ENCODE measurements at regions not wholly inside any gene's neighbourhood (a gene's known extent, or its start where the extent isn't known, plus 50 kb on each side); places are given as distances from the start of the nearest gene placed in this dataset.

DNA sequence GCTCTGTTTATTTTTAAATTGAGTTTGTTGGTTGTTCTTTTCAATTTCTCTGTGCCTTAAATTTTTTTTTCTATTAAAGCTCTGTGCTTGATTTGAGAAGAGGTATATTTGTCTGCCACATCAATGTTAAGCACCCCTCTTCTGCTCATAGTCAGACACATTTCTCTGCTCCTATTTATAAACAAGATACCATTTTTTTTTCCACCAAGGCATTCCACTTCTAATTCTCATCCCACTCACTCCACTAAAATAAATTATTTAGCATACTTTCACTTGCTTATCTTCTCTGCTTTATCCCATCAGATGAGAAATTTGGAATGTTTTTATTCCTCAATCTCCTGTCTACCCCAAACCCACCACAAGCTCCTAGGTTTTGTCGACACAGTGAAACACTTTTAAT is 127.0 kb upstream of the PDE5A start:
- Histone ChIP-seq H3K27ac (ENCODE audit: insufficient read depth, low read length) (no peak overlapping the region), H3K9me1 (ENCODE audit: insufficient read depth, low read length) (no peaks in the 10 kb centered on the region), H3K9me3 (ENCODE audit: control insufficient read depth, insufficient read depth, low read length) (no peaks in the 10 kb centered on the region), H2BK20ac (ENCODE audit: low read depth, low read length) (no peak overlapping the region), H3K23ac (ENCODE audit: low read depth, low read length) (no peak overlapping the region), H4K8ac (ENCODE audit: low read depth in 2 of 2, low read length in 2 of 2) (0 out of 4 replicates have a peak overlapping the region, but pooled peaks of 1 of the 2 experiments have one; percentile 30), H3K4ac (ENCODE audit: low read depth, low read length) (no peak overlapping the region), H3K14ac (replicated peaks; ENCODE audit: low read depth, low read length) (no peak overlapping the region), H4K5ac (ENCODE audit: low read depth, low read length) (no peak overlapping the region), H3K4me1 (ENCODE audit: control insufficient read depth, insufficient read depth, low read length) (peaks cover 6% of the 10 kb centered on the region), H2AK5ac (ENCODE audit: low read depth, low read length) (no peak overlapping the region), H2BK15ac (ENCODE audit: low read depth, low read length) (no peak overlapping the region), H2BK120ac (ENCODE audit: low read depth, low read length) (no peak overlapping the region; the same call in 1 of the 2 replicates), H2AFZ (replicated peaks; ENCODE audit: low read length, poor library complexity) (no peak overlapping the region), H3K79me1 (ENCODE audit: low read depth in 1 of 2, low read length in 2 of 2) (no peaks in the 10 kb centered on the region), H2BK5ac (ENCODE audit: low read depth, low read length, poor library complexity, severe bottlenecking) (peak overlapping the region; percentile 67), H3K4me2 (ENCODE audit: low read depth, low read length) (peak overlapping the region; percentile 57; the same call in 1 of the 2 replicates), H3K18ac (ENCODE audit: low read depth, low read length) (no peak overlapping the region; the same call in 1 of the 2 replicates), H3K4me3 (ENCODE audit: insufficient read depth, low read depth, low read length) (no peak overlapping the region), H3K36me3 (ENCODE audit: control insufficient read depth, insufficient read depth, low read length) (no peaks in the 10 kb centered on the region), H4K20me1 (ENCODE audit: insufficient read depth, low read length) (no peaks in the 10 kb centered on the region), H4K91ac (ENCODE audit: insufficient read depth, low read depth, low read length) (no peak overlapping the region), H2AK9ac (replicated peaks; ENCODE audit: low read depth, low read length, poor library complexity) (no peak overlapping the region), H3K27me3 (ENCODE audit: control insufficient read depth, insufficient read depth, low read length) (no peaks in the 10 kb centered on the region), H3K56ac (ENCODE audit: extremely low read depth, insufficient read depth, low read length) (no peak overlapping the region), H3K9ac (ENCODE audit: low read depth, low read length) (no peak overlapping the region)
- CTCF ChIA-PET, result interaction anchor here (0.6 kb wide), 1 partner anchor 9 kb away, joined by 4 read pairs; no protein-coding TSS in a partner anchor
- no TSS peak for BruUV-seq (replicated peaks)
- in situ Hi-C loops (cut with MboI; ENCODE audit: low sequenced_read_pairs), result no loop called here
- dilution Hi-C loops (cut with HindIII; ENCODE audit: low sequenced_read_pairs, unreplicated experiment), result no loop called here
- intact Hi-C loops (cut with micrococcal nuclease), result no loop called here
- peak; percentile 63 for DNase-seq
- TF ChIP-seq RCOR1 (IDR thresholded peaks at IDR 0.05; ENCODE audit: insufficient replicate concordance, low read length), result no peak
- no peak for TF ChIP-seq SMC3 (IDR thresholded peaks at IDR 0.05; ENCODE audit: low read depth, low read length)
- TF ChIP-seq, protein P1, sequence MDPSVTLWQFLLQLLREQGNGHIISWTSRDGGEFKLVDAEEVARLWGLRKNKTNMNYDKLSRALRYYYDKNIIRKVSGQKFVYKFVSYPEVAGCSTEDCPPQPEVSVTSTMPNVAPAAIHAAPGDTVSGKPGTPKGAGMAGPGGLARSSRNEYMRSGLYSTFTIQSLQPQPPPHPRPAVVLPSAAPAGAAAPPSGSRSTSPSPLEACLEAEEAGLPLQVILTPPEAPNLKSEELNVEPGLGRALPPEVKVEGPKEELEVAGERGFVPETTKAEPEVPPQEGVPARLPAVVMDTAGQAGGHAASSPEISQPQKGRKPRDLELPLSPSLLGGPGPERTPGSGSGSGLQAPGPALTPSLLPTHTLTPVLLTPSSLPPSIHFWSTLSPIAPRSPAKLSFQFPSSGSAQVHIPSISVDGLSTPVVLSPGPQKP (IDR thresholded peaks at IDR 0.05; ENCODE audit: borderline replicate concordance, low read depth, low read length), result no peak
- TF ChIP-seq, protein P2, sequence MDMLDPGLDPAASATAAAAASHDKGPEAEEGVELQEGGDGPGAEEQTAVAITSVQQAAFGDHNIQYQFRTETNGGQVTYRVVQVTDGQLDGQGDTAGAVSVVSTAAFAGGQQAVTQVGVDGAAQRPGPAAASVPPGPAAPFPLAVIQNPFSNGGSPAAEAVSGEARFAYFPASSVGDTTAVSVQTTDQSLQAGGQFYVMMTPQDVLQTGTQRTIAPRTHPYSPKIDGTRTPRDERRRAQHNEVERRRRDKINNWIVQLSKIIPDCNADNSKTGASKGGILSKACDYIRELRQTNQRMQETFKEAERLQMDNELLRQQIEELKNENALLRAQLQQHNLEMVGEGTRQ (IDR thresholded peaks at IDR 0.05; ENCODE audit: low read depth, low read length), result no peak
- TF ChIP-seq, protein P3, sequence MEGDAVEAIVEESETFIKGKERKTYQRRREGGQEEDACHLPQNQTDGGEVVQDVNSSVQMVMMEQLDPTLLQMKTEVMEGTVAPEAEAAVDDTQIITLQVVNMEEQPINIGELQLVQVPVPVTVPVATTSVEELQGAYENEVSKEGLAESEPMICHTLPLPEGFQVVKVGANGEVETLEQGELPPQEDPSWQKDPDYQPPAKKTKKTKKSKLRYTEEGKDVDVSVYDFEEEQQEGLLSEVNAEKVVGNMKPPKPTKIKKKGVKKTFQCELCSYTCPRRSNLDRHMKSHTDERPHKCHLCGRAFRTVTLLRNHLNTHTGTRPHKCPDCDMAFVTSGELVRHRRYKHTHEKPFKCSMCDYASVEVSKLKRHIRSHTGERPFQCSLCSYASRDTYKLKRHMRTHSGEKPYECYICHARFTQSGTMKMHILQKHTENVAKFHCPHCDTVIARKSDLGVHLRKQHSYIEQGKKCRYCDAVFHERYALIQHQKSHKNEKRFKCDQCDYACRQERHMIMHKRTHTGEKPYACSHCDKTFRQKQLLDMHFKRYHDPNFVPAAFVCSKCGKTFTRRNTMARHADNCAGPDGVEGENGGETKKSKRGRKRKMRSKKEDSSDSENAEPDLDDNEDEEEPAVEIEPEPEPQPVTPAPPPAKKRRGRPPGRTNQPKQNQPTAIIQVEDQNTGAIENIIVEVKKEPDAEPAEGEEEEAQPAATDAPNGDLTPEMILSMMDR (conservative IDR thresholded peaks at IDR 0.05; ENCODE audit: low read depth, low read length), result no peak
- no peak for TF ChIP-seq NFE2L2 (IDR thresholded peaks at IDR 0.05; ENCODE audit: low read depth, low read length)
- no peak for TF ChIP-seq BHLHE40 (IDR thresholded peaks at IDR 0.05; ENCODE audit: low read depth, low read length)
- TF ChIP-seq POLR2A (IDR thresholded peaks at IDR 0.05; ENCODE audit: low read depth, low read length), result no peak
- POLR2A ChIA-PET (ENCODE audit: unreplicated experiment), result interaction anchor here (0.6 to 0.9 kb wide), 3 partner anchors 21 to 126 kb away, joined by 3 to 4 read pairs (median 3); no protein-coding TSS in a partner anchor
- no CpG with 5 or more reads among the region's 1 CpG for WGBS, 2 experiments (ENCODE audit: extremely low coverage in 2 of 2, insufficient read length in 1 of 2)
- ATAC-seq (ENCODE audit: low read depth), result peak; percentile 78
